GM21526 (cell line): ENCODE measurements at regions not wholly inside any gene's neighbourhood (a gene's known extent, or its start where the extent isn't known, plus 50 kb on each side); places are given as distances from the start of the nearest gene placed in this dataset.

ENCODE experiments used
- ATAC-seq: cut with Tn5 transposase; IDR thresholded peaks from one replicate; pipeline ENCODE4 v1.9.1; 2021; ENCODE audit warnings: moderate library complexity; ENCODE audit not compliant: unreplicated experiment, low FRiP score

DNA sequence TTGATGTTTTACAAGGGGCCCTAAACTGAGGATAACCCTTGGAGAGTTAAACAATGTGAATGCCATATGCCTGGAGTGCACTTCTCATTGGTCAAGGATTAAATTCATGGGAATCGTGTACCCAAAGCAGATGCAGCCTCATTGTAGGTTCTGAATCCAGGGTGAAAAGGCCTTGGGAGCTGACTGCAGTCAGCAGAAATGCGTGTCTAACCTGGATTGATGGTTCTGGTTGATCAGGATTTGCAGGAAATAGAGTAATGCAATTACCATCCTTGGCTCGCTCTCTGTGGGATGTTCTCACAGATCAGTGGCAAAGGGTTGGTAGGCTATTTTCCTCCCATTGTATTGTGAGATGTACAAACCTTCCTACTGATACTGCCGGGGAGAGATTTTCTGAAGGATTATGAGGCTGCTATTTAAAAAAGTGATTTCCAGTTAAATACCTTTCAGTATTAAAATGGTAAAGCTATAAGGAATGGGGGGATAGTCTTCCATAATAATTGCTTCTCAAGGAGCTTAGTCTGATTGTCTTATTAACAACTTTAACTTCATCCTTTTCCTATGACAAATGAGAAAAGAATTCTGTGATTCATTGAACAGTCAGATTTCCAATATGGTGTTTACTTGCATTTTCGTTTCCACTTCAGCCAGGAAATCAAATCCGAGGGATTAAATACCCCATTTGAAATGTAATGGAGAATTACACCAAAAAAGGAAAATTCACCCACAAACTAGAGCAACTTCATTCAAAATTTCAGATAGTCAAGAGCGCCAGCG lies 1028.1 kb upstream of the EEF2KMT start:
- ATAC-seq = no peak

DNA sequence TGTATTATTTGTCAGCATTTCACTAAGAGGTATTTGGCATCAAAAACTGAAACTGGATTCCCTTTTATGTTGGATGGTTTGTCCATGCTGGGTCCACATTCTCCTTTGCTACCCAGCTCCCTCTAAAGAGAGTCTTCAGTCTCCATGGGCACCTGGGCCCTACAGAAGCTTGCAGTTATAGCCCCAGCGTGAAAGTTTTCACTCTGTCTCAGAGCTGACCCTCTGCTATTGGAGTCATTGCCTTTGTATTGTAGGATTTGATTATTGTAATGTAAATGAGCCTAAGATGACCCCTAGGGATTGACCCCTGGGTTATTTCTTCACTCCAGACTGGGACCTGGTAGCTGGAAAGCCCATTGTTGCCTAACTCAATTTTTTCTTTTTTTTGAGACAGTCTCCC lies 1026.5 kb upstream of the EEF2KMT start:
- ATAC-seq = no peak

DNA sequence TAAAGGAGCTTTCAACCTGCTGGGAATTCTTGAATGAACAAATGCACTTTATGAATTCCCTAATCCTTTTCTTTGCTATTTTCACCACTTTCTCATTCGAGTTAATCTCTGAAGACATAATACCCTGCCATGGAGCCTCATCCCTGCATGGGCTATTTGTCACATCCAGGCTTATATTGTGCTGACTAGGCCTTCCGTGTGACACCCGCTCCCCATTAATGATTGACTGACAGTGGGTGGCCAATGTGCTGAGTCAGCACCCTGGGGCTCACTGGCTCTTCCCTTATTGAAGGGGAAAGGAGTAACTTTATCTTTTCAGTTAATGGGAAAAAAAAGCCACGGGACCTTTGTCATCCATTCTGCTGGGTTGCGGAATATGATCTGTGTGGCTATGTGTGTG lies 1024.8 kb upstream of the EEF2KMT start:
- no peak for ATAC-seq

- ATAC-seq = no peak
These were observed 1017.1 kb upstream of the EEF2KMT start for GRCh38 chr16:6114691-6115090.

- no peak for ATAC-seq
These were observed 1016.2 kb upstream of the EEF2KMT start for GRCh38 chr16:6113749-6114148.

- ATAC-seq = no peak
These were observed 1015.1 kb upstream of the EEF2KMT start for GRCh38 chr16:6112700-6113099.

DNA sequence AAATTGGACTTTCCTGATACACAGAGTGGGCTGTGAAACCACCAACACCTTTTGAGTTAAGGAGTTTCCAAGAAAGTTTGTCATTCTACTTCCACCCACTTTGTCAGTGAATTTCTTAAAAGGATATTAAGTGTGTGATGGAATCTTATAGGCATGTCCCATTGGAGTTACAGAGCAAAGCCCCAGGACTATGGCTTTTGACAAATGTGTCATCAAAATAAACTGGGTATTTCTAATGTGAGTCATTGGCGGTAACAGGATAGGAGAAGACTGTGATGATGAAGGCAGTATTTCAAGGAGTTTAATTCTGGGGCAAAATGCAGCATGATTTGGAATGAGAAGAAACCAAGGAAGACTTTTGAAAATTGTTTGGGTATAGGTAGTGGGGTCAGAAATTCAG lies 1013.8 kb upstream of the EEF2KMT start:
- no peak for ATAC-seq

DNA sequence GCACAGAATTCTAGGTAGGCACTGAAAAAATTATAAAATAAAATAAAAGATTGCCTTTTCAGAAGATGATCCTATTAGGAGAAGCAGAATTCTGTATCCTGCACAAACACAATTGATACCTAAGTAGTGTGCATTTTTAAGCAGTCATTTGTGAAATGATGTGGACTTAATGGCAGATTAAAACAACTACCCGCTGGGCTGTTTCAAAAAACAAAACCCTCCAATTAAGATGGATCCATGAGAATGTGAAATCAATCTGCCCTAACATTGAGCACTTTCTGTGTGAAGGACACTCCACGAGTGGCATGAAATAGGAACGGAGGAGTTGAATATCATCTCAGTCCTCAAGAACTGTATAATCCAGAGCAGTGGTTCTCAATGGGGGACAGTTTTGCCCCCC lies 1012.8 kb upstream of the EEF2KMT start:
- ATAC-seq = no peak

GRCh38 chr16:6106061-6106460 lies 1008.5 kb upstream of the EEF2KMT start:
- no peak for ATAC-seq

DNA sequence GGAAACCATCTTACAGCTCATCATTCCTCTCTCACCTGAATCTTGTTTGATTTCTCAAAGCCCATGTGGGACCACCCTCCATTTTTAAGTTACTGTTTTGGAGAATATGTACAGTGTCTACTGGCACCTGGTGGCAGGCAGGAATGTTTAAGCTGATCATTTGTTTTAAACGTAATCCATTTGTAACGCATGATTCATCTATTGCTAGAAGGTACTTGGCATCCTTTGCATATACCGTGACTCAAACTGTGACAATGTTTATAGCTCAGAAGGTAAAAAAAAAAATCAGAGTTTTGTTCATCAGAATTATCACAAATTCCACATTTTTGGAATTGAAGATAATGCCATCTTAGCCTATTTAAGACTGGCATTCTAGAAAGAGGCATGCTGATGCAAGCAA lies 1007.5 kb upstream of the EEF2KMT start:
- ATAC-seq = no peak

GRCh38 chr16:6104428-6104827 lies 1006.8 kb upstream of the EEF2KMT start:
- ATAC-seq = no peak

- no peak for ATAC-seq
These were observed 1006.0 kb upstream of the EEF2KMT start for GRCh38 chr16:6103561-6103960.

DNA sequence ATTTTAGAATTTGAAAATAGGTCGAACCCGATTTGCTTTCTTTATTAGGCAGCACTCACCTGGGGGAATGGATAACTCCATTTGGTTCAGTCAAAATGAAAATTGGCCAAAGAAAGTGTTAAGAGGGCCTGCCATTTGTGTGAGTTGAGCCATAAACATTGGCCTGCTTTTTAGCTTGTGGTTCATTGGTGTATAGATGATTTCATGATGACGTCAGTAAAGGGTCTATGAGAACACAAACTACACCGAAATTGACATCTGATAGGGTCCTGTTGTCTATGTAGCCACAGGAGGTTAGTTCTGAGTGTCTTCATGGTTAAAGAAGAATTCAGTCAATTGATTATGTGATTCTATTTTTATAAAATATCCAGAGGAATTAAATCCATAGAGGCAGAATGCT lies 1001.5 kb upstream of the EEF2KMT start:
- no peak for ATAC-seq

GRCh38 chr16:6096931-6097670 lies 999.5 kb upstream of the EEF2KMT start:
- no peak for ATAC-seq

GRCh38 chr16:6095414-6095813 lies 997.8 kb upstream of the EEF2KMT start:
- ATAC-seq = no peak

GRCh38 chr16:6091021-6091420 lies 993.4 kb upstream of the EEF2KMT start:
- no peak for ATAC-seq

DNA sequence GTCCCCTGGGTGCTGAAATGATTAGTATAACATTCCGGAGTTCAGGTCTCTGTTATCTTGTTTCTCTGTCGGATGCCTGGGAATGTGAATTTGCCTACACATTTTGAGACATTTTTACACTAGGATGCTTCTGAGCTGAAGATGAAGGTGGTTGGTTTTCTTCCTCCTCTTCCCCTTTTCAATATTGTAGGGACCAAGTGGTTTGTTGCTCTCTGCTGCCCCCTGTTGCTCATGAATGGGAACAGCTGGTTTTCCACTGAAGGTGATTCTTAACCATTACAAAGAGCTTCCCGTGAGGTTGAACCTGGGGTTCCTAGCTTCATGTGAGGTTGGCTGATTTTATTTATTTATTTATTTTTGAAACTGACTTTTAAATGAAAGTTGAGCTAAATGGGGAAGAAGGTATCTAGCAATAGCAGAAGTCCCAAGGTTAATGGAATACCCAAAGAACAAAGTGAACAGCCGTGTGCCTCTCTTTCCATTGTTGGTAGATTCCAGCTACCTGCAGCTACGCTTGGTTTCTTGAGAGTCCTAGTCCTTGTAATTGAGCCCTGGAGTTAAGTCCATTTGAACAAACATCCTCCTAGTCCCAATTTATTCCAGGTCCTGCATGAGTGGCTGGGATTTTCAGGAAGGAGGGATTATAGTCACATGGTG lies 983.9 kb upstream of the EEF2KMT start:
- ATAC-seq = no peak

DNA sequence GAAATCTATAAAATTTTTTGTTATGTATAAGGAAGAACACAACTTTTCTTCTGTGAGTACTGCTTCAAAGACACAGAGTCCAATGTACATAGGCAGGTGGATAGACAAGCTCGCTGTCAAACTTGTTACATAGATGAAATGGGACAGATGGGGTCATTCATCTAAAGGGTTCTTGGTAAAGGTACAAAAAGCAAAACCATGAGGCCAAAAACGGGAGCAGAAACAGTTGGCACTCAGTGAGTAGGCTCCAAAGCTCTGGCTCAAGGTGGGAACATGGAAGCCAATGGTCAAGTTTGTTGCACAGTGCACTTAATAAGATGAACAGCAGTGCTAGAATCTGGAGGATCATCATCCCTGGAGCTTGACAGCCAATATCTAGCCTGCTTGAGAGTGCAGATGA lies 979.0 kb upstream of the EEF2KMT start:
- ATAC-seq = no peak

DNA sequence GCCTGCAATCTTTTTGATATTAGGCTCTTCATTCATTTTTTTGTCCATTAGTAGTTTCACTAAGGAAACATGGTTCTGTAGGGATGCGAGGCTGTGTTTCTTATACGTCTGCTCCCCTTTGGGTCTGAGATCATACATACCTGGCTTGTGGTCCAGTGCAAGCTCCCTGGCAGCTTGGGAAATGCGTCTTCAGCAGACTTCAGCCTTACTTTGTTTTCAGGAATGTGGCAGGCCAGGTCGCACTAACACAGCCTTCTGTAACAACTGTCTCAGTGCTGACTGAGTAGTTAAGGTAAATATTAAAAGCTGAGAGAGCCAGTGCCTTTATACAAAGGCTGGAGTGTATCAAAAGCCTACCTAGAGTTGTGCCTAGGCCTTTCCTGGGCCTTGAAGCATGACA lies 970.5 kb upstream of the EEF2KMT start:
- ATAC-seq = no peak

- no peak for ATAC-seq
These were observed 969.1 kb upstream of the EEF2KMT start for GRCh38 chr16:6066652-6067051.

- ATAC-seq = no peak
These were observed 965.9 kb upstream of the EEF2KMT start for GRCh38 chr16:6063526-6063925.

DNA sequence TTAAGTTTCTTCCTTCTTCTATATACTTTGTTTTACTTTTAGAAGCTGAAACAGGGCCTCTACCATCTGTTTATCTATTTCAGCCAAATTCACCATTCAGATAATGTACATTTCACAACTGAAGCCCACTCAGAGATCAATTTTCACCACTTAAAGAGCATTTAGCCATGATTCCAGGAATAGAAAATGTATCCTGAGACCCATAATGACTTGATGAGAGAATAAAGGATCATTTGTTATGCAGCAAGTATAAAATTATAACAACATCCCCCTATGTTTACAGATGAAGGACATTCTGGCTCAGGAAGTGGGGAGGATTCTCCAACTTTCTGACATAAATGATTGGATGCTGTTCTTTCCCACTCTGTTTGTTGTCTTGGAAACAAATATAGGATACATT lies 962.1 kb upstream of the EEF2KMT start:
- ATAC-seq = no peak
